Transverse colon (tissue), 4 donors: ENCODE measurements at regions not wholly inside any gene's neighbourhood (a gene's known extent, or its start where the extent isn't known, plus 50 kb on each side); places are given as distances from the start of the nearest gene placed in this dataset.

Experiments
- DNase-seq: peaks from one replicate; pipeline ENCODE4 v3.0.0-alpha.2; 2019
- H3K27ac ChIP-seq, 4 donors: fragments of 200-600 bp; sonication (generic); 2 replicates each; pipeline ENCODE4 v1.5.1; 2016 to 2018; ENCODE audit warnings: inconsistent platforms in 4 of 4
- H3K27me3 ChIP-seq: fragments of 200-600 bp; sonication (generic); 2 replicates; pipeline ENCODE4 v1.5.1; 2017; ENCODE audit warnings: inconsistent platforms
- H3K36me3 ChIP-seq, 4 donors: fragments of 200-600 bp; sonication (generic); 2 replicates each; pipeline ENCODE4 v1.5.1; 2017 to 2019; ENCODE audit warnings: inconsistent platforms in 4 of 4
- H3K4me1 ChIP-seq, 4 donors: fragments of 200-600 bp; sonication (generic); 2 replicates each; pipeline ENCODE4 v1.5.1; 2017 to 2020; ENCODE audit warnings: inconsistent platforms in 4 of 4
- H3K4me3 ChIP-seq, 4 donors: fragments of 200-600 bp; sonication (generic); 1 replicate in 1 of 4; 2 replicates in 3 of 4; pipeline versions ENCODE4 v1.5.1 to v1.6.1; 2017 to 2019; ENCODE audit warnings: inconsistent platforms in 4 of 4
- H3K9me3 ChIP-seq, 2 donors: fragments of 200-600 bp; sonication (generic); 2 replicates each; pipeline ENCODE4 v1.5.1; 2017 to 2019; ENCODE audit warnings: inconsistent platforms in 2 of 2
- EP300 ChIP-seq: sonication (generic); formaldehyde crosslinking; IDR thresholded peaks from one replicate; pipeline ENCODE4 v1.6.1; 2017; ENCODE audit warnings: antibody characterized with exemption, low read depth
- POLR2A ChIP-seq: fragments of 450-650 bp; IDR thresholded peaks from one replicate; pipeline ENCODE4 v1.6.1; 2016; ENCODE audit warnings: antibody characterized with exemption, mild to moderate bottlenecking, moderate library complexity
- POLR2AphosphoS5 ChIP-seq, 3 donors: sonication (generic); formaldehyde crosslinking; IDR thresholded peaks; one replicate each; pipeline ENCODE4 v1.6.1; 2016; ENCODE audit warnings: antibody characterized with exemption in 3 of 3
- WGBS, 2 donors: methylation state at CpG; one replicate each; pipeline ENCODE4 v1.1.5; 2018; ENCODE audit warnings: low coverage in 1 of 2; 5-methylcytosine and 5-hydroxymethylcytosine counted together
- in situ Hi-C, 4 donors: fragments of 200-750 bp; cut with MboI; loops; one replicate each; pipeline versions ENCODE4 v1.15.0 to v1.15.1; 2017; ENCODE audit warnings: low sequenced_read_pairs in 3 of 4, low pct_ligation_motif_present in 1 of 4, low pct_unique_long_range_greater_than_20kb in 1 of 4
- intact Hi-C: fragments of 100-400 bp; cut with DNase I; formaldehyde crosslinking; loops from one replicate; pipeline ENCODE4 v1.15.1; 2023; ENCODE audit warnings: low total_unique reads
- TF ChIP-seq, protein P1 (sequence below), 5 experiments: fragments of 200-600 bp in 3 of 5; fragments of 450-650 bp in 2 of 5; sonication (generic) in 3 of 5; IDR thresholded peaks; 1 replicate in 2 of 5; 2 replicates in 3 of 5; pipeline ENCODE4 v1.5.1; 2016 to 2017; ENCODE audit warnings: antibody characterized with exemption in 5 of 5, inconsistent platforms in 3 of 5, mild to moderate bottlenecking in 2 of 5, moderate library complexity in 1 of 5

- no peak for DNase-seq
- no peak overlapping the region for H3K27ac ChIP-seq
- H3K27me3 ChIP-seq = no peaks in the 10 kb centered on the region
- in situ Hi-C loops = no loop called here
- no peaks in the 10 kb centered on the region for H3K36me3 ChIP-seq
- WGBS, 2 donors = 68% methylated on average over 4 of the region's 4 CpGs
- no peaks in the 10 kb centered on the region for H3K4me1 ChIP-seq
- H3K9me3 ChIP-seq = no peaks in the 10 kb centered on the region
- TF ChIP-seq, protein P1, sequence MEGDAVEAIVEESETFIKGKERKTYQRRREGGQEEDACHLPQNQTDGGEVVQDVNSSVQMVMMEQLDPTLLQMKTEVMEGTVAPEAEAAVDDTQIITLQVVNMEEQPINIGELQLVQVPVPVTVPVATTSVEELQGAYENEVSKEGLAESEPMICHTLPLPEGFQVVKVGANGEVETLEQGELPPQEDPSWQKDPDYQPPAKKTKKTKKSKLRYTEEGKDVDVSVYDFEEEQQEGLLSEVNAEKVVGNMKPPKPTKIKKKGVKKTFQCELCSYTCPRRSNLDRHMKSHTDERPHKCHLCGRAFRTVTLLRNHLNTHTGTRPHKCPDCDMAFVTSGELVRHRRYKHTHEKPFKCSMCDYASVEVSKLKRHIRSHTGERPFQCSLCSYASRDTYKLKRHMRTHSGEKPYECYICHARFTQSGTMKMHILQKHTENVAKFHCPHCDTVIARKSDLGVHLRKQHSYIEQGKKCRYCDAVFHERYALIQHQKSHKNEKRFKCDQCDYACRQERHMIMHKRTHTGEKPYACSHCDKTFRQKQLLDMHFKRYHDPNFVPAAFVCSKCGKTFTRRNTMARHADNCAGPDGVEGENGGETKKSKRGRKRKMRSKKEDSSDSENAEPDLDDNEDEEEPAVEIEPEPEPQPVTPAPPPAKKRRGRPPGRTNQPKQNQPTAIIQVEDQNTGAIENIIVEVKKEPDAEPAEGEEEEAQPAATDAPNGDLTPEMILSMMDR (IDR thresholded peaks at IDR 0.05) = no peak
- TF ChIP-seq EP300 (no peak), POLR2AphosphoS5 (IDR thresholded peaks at IDR 0.05) (no peak), POLR2A (no peak)
- H3K4me3 ChIP-seq = no peak overlapping the region
- intact Hi-C loops = no loop called here
Observed at GRCh38 chr5:145246961-145247744, 588.0 kb downstream of the PRELID2 start.

DNA sequence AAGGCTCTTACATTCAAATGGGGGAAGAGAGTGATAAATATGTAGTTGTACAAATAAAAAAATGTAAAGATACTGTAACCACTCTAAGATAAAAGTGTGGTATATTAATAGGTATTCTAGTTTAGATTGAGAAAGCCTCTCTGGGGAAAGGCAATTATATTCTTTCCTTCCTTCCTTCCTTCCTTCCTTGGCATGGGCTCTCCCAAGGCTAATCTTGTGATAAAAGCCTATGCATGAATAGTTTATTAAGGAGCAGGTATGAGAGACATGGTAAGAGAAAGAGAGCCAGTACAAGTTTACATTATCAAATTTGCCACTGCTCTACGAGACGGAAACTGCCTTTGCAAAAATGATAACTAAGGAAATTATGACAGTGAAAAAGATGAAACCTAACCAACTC, 588.8 kb downstream of the PRELID2 start:
- Histone ChIP-seq H3K27ac (no peak overlapping the region), H3K4me1 (no peaks in the 10 kb centered on the region), H3K4me3 (no peak overlapping the region), H3K36me3 (no peaks in the 10 kb centered on the region), H3K27me3 (no peaks in the 10 kb centered on the region), H3K9me3 (no peaks in the 10 kb centered on the region)
- TF ChIP-seq EP300 = no peak
- TF ChIP-seq, protein P1 (IDR thresholded peaks at IDR 0.05) = no peak
- no peak for TF ChIP-seq POLR2AphosphoS5 (IDR thresholded peaks at IDR 0.05)
- TF ChIP-seq POLR2A = no peak
- 67 to 89% methylated on average over 2 of the region's 2 CpGs for WGBS, 2 donors
- intact Hi-C loops = no loop called here
- DNase-seq = no peak
- in situ Hi-C loops = no loop called here

GRCh38 chr5:145245354-145245753, 589.8 kb downstream of the PRELID2 start:
- no peaks in the 10 kb centered on the region for H3K9me3 ChIP-seq
- WGBS, 2 donors = 50 to 62% methylated on average over 5 of the region's 5 CpGs
- DNase-seq = no peak
- H3K4me3 ChIP-seq = no peak overlapping the region
- TF ChIP-seq, protein P1 (IDR thresholded peaks at IDR 0.05) = no peak
- no peak for TF ChIP-seq POLR2AphosphoS5 (IDR thresholded peaks at IDR 0.05)
- TF ChIP-seq EP300 = no peak
- TF ChIP-seq POLR2A = no peak
- intact Hi-C loops (no loop called here), in situ Hi-C loops (no loop called here)
- no peaks in the 10 kb centered on the region for H3K36me3 ChIP-seq
- no peaks in the 10 kb centered on the region for H3K4me1 ChIP-seq
- H3K27me3 ChIP-seq = no peaks in the 10 kb centered on the region
- no peak overlapping the region for H3K27ac ChIP-seq

- no peak for TF ChIP-seq POLR2A
- 66 to 67% methylated on average over 2 of the region's 2 CpGs for WGBS, 2 donors
- intact Hi-C loops (no loop called here), in situ Hi-C loops (no loop called here)
- Histone ChIP-seq H3K36me3 (no peaks in the 10 kb centered on the region), H3K27me3 (no peaks in the 10 kb centered on the region), H3K27ac (no peak overlapping the region), H3K4me1 (no peaks in the 10 kb centered on the region), H3K9me3 (no peaks in the 10 kb centered on the region), H3K4me3 (no peak overlapping the region)
- DNase-seq = no peak
Observed at GRCh38 chr5:145244788-145245187, 590.4 kb downstream of the PRELID2 start.

DNA sequence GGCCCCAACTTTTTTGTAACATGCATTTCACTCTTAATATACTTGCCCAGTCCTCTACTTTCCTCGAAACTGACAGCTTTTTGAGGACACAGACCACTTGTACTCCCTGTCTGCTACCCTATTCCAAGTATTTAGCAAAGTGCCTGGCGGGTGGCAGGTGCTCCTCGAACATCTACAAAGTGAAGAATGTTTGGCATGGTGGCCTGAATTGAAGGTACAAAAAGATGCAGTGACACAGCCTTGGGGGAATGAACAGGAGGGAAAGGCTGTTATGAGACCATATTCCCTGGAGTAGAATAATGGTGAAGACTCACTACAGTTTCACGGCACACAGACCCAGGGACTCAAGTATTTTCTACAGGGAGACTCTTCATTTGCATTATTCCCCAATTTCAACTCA, 590.9 kb downstream of the PRELID2 start:
- Histone ChIP-seq H3K9me3 (no peaks in the 10 kb centered on the region), H3K27me3 (no peaks in the 10 kb centered on the region), H3K4me3 (no peak overlapping the region), H3K4me1 (no peaks in the 10 kb centered on the region), H3K27ac (no peak overlapping the region), H3K36me3 (no peaks in the 10 kb centered on the region)
- in situ Hi-C loops (no loop called here), intact Hi-C loops (no loop called here)
- DNase-seq = no peak
- 81 to 85% methylated on average over 4 of the region's 4 CpGs for WGBS, 2 donors
- no peak for TF ChIP-seq POLR2AphosphoS5 (IDR thresholded peaks at IDR 0.05)
- TF ChIP-seq, protein P1 (IDR thresholded peaks at IDR 0.05) = no peak
- no peak for TF ChIP-seq POLR2A
- no peak for TF ChIP-seq EP300
